Psoas muscle (tissue), 7 donors: ENCODE measurements at regions not wholly inside any gene's neighbourhood (a gene's known extent, or its start where the extent isn't known, plus 50 kb on each side); places are given as distances from the start of the nearest gene placed in this dataset.

Source experiments
- ATAC-seq, 4 donors: fragments of 200-7000 bp; cut with Tn5 transposase; one replicate each; pipeline ENCODE4 v1.9.1; 2020; ENCODE audit warnings: moderate library complexity in 3 of 4, mild to moderate bottlenecking in 2 of 4
- DNase-seq, 2 donors: peaks; one replicate each; pipeline ENCODE4 v3.0.0-alpha.2; 2020
- H3K27ac ChIP-seq: fragments of 200-600 bp; one replicate; pipeline ENCODE4 v1.8.0; 2022
- H3K27me3 ChIP-seq, 3 donors: fragments of 200-600 bp in 1 of 3; one replicate each; pipeline versions ENCODE4 v1.6.1 to v1.8.0; 2013 to 2022; ENCODE audit warnings: low read length in 2 of 3, mild to moderate bottlenecking in 2 of 3, moderate library complexity in 1 of 3; ENCODE audit not compliant: insufficient read depth in 3 of 3
- H3K36me3 ChIP-seq, 2 donors: fragments of 200-600 bp in 1 of 2; one replicate each; pipeline versions ENCODE4 v1.6.1 to v1.8.0; 2013 to 2022; ENCODE audit warnings: low read depth in 1 of 2, mild to moderate bottlenecking in 1 of 2, moderate library complexity in 1 of 2; ENCODE audit not compliant: insufficient read depth in 1 of 2
- H3K4me1 ChIP-seq: fragments of 200-600 bp; one replicate; pipeline ENCODE4 v1.8.0; 2022
- H3K4me3 ChIP-seq: fragments of 200-600 bp; one replicate; pipeline ENCODE4 v1.8.0; 2022; ENCODE audit warnings: mild to moderate bottlenecking
- H3K9me3 ChIP-seq: fragments of 200-600 bp; one replicate; pipeline ENCODE4 v1.8.0; 2022
- WGBS, 3 donors: extraction: QIAGEN DNeasy Blood & Tissue Kit; methylation state at CpG; one replicate each; pipeline versions ENCODE4 v1.1.6 to v1.1.7; 2013; 5-methylcytosine and 5-hydroxymethylcytosine counted together
- intact Hi-C, 2 donors: fragments of 100-400 bp; cut with DNase I; formaldehyde crosslinking; loops; one replicate each; pipeline versions ENCODE4 v1.11.0 to v1.14.2; 2022
- TF ChIP-seq, protein P1 (sequence below): fragments of 200-600 bp; IDR thresholded peaks from one replicate; pipeline ENCODE4 v1.8.0; 2022; ENCODE audit warnings: antibody characterized with exemption
- donor health status: healthy with polysubstance abuse.
- donor health status: DM: no; HTN: no; CAD: no; lungs with moderate emphysema.
- donor health status: Bipolar disorder and iron deficiency.
- donor health status: healthy.
- donor health status: DM: yes; HTN: yes; CAD: no.
- donor health status: DM: no; HTN: no; CAD: no.
- donor health status: DM: yes; HTN: yes; CAD: no.

- intact Hi-C loops: no loop called here
- 91 to 92% (median 91%) methylated on average over 1 of the region's 1 CpG for WGBS, 3 donors
- no peak for ATAC-seq
Measured at GRCh38 chr2:120415060-120415459, 69.1 kb downstream of the INHBB start.

DNA sequence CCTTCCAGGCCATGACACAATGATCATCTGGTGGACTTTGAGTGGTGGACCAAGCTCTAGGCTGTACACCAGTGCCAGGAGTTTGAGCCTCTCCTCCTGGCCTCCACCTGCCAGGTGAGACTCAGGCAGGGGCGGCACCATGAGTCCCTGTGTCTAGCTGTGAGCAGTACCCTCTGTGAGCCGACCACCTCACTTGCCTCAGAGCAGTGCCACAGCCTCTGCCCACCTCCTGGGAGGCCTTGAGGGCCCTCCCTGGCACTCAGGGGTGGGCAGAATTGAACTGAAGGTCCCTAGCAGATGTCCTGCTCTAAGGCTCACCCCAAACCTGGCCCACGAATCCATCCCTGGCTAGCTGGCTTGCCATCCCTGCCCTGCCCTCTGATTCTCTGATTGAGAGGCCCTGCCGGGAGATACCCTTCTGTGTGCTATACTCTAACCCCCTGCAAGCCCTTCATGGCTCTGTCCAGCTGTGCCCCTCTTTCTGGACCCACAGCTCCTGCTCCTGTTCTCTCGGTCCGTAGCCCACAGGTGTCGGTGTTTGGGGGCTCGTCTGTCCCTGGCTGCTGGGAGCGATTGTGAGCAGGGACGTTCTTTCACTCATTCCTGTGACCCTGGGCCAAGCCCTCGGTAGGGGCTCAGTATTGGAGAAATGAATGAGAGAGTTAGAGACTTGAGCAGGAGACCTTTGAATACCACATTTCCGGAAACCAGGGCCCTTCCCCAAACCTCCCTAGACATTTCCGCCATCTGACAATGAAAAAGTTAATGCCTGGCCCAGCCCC lies 70.0 kb downstream of the INHBB start:
- TF ChIP-seq, protein P1, sequence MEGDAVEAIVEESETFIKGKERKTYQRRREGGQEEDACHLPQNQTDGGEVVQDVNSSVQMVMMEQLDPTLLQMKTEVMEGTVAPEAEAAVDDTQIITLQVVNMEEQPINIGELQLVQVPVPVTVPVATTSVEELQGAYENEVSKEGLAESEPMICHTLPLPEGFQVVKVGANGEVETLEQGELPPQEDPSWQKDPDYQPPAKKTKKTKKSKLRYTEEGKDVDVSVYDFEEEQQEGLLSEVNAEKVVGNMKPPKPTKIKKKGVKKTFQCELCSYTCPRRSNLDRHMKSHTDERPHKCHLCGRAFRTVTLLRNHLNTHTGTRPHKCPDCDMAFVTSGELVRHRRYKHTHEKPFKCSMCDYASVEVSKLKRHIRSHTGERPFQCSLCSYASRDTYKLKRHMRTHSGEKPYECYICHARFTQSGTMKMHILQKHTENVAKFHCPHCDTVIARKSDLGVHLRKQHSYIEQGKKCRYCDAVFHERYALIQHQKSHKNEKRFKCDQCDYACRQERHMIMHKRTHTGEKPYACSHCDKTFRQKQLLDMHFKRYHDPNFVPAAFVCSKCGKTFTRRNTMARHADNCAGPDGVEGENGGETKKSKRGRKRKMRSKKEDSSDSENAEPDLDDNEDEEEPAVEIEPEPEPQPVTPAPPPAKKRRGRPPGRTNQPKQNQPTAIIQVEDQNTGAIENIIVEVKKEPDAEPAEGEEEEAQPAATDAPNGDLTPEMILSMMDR: no peak
- 90 to 93% (median 90%) methylated on average over 13 of the region's 13 CpGs for WGBS, 3 donors
- Histone ChIP-seq H3K36me3 (no peaks in the 10 kb centered on the region), H3K4me1 (no peaks in the 10 kb centered on the region), H3K27me3 (no peaks in the 10 kb centered on the region), H3K27ac (no peak overlapping the region), H3K4me3 (no peak overlapping the region), H3K9me3 (peaks cover 3% of the 10 kb centered on the region)
- no peak for ATAC-seq
- intact Hi-C loops: no loop called here
- DNase-seq: no peak

More at GRCh38 chr2:120415060-120415459, 69.1 kb downstream of the INHBB start:
- H3K36me3 ChIP-seq: no peaks in the 10 kb centered on the region
- no peak for DNase-seq
- H3K27me3 ChIP-seq: no peaks in the 10 kb centered on the region
- H3K27ac ChIP-seq: no peak overlapping the region
- no peaks in the 10 kb centered on the region for H3K4me1 ChIP-seq
- peaks cover 11% of the 10 kb centered on the region for H3K9me3 ChIP-seq
- TF ChIP-seq, protein P1: no peak
- no peak overlapping the region for H3K4me3 ChIP-seq

DNA sequence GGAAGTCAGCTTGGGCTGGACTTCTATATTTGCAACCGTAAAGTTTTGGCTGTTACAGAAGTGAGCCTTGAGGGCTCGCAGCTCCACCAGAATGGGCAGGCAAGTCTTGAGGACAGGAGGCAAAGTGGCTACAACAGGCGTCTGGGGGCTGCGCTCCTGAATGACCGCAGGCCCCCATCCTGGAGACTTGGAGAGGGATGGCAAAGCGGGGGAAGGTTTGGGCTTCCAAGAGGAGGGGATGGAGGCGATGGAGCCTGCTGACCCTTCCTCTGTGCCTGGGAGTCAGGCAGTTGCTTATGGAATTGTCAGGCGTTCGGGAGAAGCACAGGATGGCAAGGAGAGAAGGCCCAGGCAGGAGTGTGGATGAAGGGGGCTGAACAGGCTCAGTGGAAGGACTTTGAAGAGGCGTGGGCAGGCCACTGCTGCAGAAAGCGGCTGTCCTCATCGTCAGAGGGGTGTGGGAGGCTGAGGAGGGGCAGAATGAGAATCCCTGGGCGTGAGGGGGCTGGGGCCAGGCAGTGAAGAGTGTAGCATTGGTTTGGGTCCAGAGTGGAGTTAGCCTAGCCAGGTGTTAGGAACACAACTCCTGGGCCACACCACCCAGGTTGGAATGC lies 72.3 kb downstream of the INHBB start:
- Histone ChIP-seq H3K27me3 (peaks cover 0 to 3% (median 0%) of the 10 kb centered on the region in 3 donors), H3K9me3 (no peaks in the 10 kb centered on the region), H3K27ac (no peak overlapping the region), H3K4me3 (no peak overlapping the region), H3K4me1 (no peaks in the 10 kb centered on the region), H3K36me3 (no peaks in the 10 kb centered on the region)
- no peak for ATAC-seq
- TF ChIP-seq, protein P1: no peak
- 87 to 92% (median 91%) methylated on average over 13 of the region's 13 CpGs for WGBS, 3 donors
- intact Hi-C loops: no loop called here
- no peak for DNase-seq

DNA sequence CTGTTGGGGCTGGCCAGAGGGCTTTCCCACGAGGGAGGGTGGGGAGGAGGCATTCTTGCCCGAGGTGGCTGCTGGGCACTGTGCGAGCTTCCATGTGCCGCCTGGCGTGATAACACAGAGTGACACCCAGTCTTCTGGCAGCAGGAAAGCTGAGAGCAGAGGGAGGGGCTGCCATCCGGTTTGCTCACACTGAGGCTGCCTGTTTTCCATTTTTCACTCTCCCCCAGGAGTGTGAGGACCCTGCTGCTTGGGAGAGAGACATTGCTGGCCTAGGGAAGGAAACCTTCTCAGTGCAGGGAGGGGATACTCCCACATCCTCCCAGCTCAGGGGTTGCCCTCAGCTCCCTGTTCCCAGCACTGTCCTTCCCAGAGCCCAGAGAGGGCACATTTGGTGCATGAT lies 73.1 kb downstream of the INHBB start:
- intact Hi-C loops: no loop called here
- Histone ChIP-seq H3K27ac (no peak overlapping the region), H3K9me3 (no peaks in the 10 kb centered on the region), H3K27me3 (peaks cover 0 to 5% (median 4%) of the 10 kb centered on the region in 3 donors), H3K36me3 (no peaks in the 10 kb centered on the region), H3K4me3 (no peak overlapping the region), H3K4me1 (no peaks in the 10 kb centered on the region)
- peak; percentile 52 to 88 (median 84) for ATAC-seq
- WGBS, 3 donors: 16 to 23% (median 16%) methylated on average over 6 of the region's 6 CpGs
- no peak for DNase-seq
- TF ChIP-seq, protein P1: no peak
